ENCODE measurements at regions not wholly inside any gene's neighbourhood (a gene's known extent, or its start where the extent isn't known, plus 50 kb on each side); places are given as distances from the start of the nearest gene placed in this dataset.

GRCh38 chr2:63764630-63765029, 77.1 kb upstream of the UGP2 start:
- ATAC-seq (ENCODE audit: low FRiP score) (no peak), DNase-seq (ENCODE audit: low spot score) (no peak)
- no peak for TF ChIP-seq CTCF (IDR thresholded peaks at IDR 0.05)

DNA sequence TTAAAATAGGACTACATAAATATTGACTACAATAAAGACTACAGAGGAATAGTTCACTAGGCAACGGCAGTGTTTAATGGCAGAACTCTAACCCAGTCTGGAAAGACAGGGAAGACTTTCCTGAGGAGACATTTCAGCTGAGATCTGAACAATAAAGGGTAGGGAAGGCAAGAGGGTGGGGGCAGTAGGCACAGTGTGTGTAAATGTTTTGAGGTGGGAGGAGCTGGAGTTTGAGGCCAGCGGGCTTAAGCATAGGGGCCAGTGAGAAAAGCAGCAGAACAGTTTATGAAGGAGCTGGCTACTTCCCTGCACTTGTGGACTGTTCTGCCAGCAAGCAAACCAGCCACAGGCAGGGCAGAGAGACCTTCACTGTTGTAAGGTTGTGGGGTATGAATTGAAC, 76.6 kb upstream of the UGP2 start:
- DNase-seq (ENCODE audit: low spot score) (no peak), ATAC-seq (ENCODE audit: low FRiP score) (no peak)
- no peak for TF ChIP-seq CTCF (IDR thresholded peaks at IDR 0.05)

- ATAC-seq (ENCODE audit: low FRiP score) = no peak
- TF ChIP-seq CTCF (IDR thresholded peaks at IDR 0.05) = no peak
- DNase-seq (ENCODE audit: low spot score) = no peak
Measured at GRCh38 chr2:63767307-63767706, 74.4 kb upstream of the UGP2 start.

DNA sequence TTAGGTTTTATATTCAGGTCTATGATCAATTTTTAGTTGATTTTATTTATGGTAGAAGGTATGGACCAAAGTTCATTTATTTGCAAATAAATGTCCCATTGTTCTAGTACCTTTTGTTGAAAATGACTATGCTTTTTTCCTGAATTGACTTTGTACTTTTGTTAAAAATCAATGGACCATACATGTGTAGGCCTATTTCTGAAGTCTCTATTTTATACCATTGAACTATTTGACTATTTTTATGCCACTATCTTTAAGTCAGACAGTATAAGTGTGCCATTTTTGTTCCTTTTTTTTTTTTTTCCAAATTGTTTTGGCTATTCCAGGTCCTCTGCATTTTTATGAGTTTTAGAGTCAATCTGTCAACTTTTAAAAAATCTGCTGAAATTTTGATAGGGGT, 73.6 kb upstream of the UGP2 start:
- no peak for DNase-seq (ENCODE audit: low spot score)
- ATAC-seq (ENCODE audit: low FRiP score) = no peak
- TF ChIP-seq CTCF (IDR thresholded peaks at IDR 0.05) = no peak

DNA sequence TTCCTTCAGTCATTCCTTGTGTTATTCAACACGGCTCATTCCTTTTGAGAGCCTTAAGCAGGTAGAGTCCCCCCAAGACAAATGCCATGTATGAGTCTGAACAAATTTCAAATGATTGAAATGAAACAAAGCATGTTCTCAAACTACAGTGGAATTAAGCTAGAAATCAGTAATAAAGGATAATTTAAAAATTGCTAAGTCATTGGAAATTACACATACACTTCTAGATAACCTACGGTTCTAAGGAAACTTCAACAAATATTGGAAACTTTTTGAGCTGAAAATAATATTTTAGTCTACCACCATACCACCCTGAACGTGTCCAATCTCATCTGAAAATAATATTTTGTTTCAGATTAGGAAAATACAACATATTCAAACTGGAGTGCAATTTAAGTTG, 71.8 kb upstream of the UGP2 start:
- no peak for TF ChIP-seq CTCF (IDR thresholded peaks at IDR 0.05)
- DNase-seq (ENCODE audit: low spot score) = no peak
- no peak for ATAC-seq (ENCODE audit: low FRiP score)

- no peak for ATAC-seq (ENCODE audit: low FRiP score)
- DNase-seq (ENCODE audit: low spot score) = no peak
- TF ChIP-seq CTCF (IDR thresholded peaks at IDR 0.05) = no peak
Measured at GRCh38 chr2:63772061-63772460, 69.6 kb upstream of the UGP2 start.

- DNase-seq (ENCODE audit: low spot score) = no peak
- no peak for TF ChIP-seq CTCF (IDR thresholded peaks at IDR 0.05)
- ATAC-seq (ENCODE audit: low FRiP score) = no peak
Measured at GRCh38 chr2:63775191-63775590, 66.5 kb upstream of the UGP2 start.

All from omental fat pad (tissue), 3 donors.